Tibial artery (tissue), 4 donors: ENCODE measurements at regions not wholly inside any gene's neighbourhood (a gene's known extent, or its start where the extent isn't known, plus 50 kb on each side); places are given as distances from the start of the nearest gene placed in this dataset.

Experiments used
- DNase-seq, 2 donors: peaks; one replicate each; pipeline ENCODE4 v3.0.0-alpha.2; 2019
- H3K27ac ChIP-seq, 2 donors: fragments of 200-600 bp; sonication (generic) in 1 of 2; 1 replicate in 1 of 2; 2 replicates in 1 of 2; pipeline ENCODE4 v1.5.1; 2018 to 2019; ENCODE audit warnings: mild to moderate bottlenecking in 1 of 2
- H3K27me3 ChIP-seq, 2 donors: fragments of 200-600 bp; sonication (generic) in 1 of 2; one replicate each; pipeline versions ENCODE4 v1.5.1 to v1.6.0; 2016 to 2019
- H3K36me3 ChIP-seq, 3 donors: fragments of 200-600 bp; sonication (generic) in 2 of 3; one replicate each; pipeline ENCODE4 v1.5.1; 2016 to 2019; ENCODE audit warnings: mild to moderate bottlenecking in 2 of 3
- H3K4me1 ChIP-seq, 4 donors: fragments of 200-600 bp; sonication (generic) in 2 of 4; 1 replicate in 3 of 4; 2 replicates in 1 of 4; pipeline ENCODE4 v1.5.1; 2016 to 2019
- H3K4me3 ChIP-seq, 2 donors: fragments of 200-600 bp; sonication (generic) in 1 of 2; 1 replicate in 1 of 2; 2 replicates in 1 of 2; pipeline ENCODE4 v1.5.1; 2018 to 2019; ENCODE audit warnings: mild to moderate bottlenecking in 2 of 2
- H3K9me3 ChIP-seq, 3 donors: fragments of 200-600 bp; sonication (generic) in 1 of 3; one replicate each; pipeline ENCODE4 v1.5.1; 2016 to 2019
- CTCF ChIP-seq, 2 experiments: fragments of 200-600 bp in 1 of 2; fragments of 450-650 bp in 1 of 2; IDR thresholded peaks; one replicate each; pipeline ENCODE4 v1.5.1; 2017 to 2019; ENCODE audit warnings: antibody characterized with exemption in 2 of 2, mild to moderate bottlenecking in 1 of 2, moderate library complexity in 1 of 2
- intact Hi-C: fragments of 100-400 bp; cut with DNase I; formaldehyde crosslinking; loops from one replicate; pipeline ENCODE4 v1.15.0; 2023; ENCODE audit warnings: low total_unique reads

DNA sequence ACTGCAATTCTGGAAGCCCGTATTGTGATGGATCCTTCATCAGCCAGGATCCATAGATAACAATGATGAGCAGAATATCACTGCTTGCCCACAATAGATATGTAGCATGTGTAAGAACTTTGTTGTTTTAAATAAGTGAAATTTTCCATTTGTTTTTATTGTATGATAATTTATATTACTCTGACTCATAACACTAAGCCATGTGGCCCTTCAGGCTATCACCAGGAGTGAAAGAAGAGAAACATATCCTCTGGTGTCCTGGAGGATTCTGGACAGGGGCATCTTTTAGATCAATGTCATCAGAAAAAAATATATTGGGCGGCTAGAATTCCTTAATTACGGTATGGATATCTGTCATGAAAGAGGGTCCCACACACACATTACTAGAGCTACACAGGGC, 167.5 kb downstream of the SLC6A15 start:
- DNase-seq, result no peak
- no peaks in the 10 kb centered on the region for H3K27me3 ChIP-seq
- intact Hi-C loops, result no loop called here

GRCh38 chr12:84741692-84742091, 170.9 kb downstream of the SLC6A15 start:
- no peaks in the 10 kb centered on the region for H3K27me3 ChIP-seq
- no peak overlapping the region for H3K4me3 ChIP-seq
- H3K36me3 ChIP-seq, result no peaks in the 10 kb centered on the region
- no peaks in the 10 kb centered on the region for H3K4me1 ChIP-seq
- intact Hi-C loops, result no loop called here
- TF ChIP-seq CTCF (IDR thresholded peaks at IDR 0.05), result no peak
- no peak overlapping the region for H3K27ac ChIP-seq
- H3K9me3 ChIP-seq, result no peaks in the 10 kb centered on the region
- DNase-seq, result no peak

More for the DNA sequence above, 167.5 kb downstream of the SLC6A15 start:
- no peak overlapping the region for H3K27ac ChIP-seq
- H3K36me3 ChIP-seq, result no peaks in the 10 kb centered on the region
- H3K4me3 ChIP-seq, result no peak overlapping the region
- H3K9me3 ChIP-seq, result no peaks in the 10 kb centered on the region
- no peak for TF ChIP-seq CTCF (IDR thresholded peaks at IDR 0.05)
- no peaks in the 10 kb centered on the region for H3K4me1 ChIP-seq

DNA sequence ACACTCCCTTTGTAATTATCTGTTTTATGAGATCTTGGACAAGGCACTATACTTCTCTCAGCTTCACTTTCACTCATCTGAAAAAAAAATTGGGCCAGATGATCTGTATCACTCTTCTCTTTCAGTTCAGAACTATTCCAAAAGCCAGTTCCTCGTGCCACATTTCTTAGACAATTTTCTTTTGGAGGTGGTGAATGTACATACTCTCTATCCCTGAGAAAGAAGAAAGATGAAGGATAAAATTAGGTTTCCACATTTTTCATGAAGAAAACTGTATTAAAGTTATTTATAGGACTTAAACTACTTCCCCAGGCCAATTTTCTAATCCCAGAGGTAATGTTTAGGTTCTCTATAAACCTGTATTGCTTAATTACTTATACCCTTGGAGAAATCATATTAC, 171.6 kb downstream of the SLC6A15 start:
- Histone ChIP-seq H3K4me1 (no peaks in the 10 kb centered on the region), H3K4me3 (no peak overlapping the region), H3K36me3 (no peaks in the 10 kb centered on the region), H3K9me3 (no peaks in the 10 kb centered on the region), H3K27me3 (no peaks in the 10 kb centered on the region), H3K27ac (no peak overlapping the region)
- TF ChIP-seq CTCF (IDR thresholded peaks at IDR 0.05), result no peak
- intact Hi-C loops, result no loop called here
- no peak for DNase-seq

GRCh38 chr12:84740602-84741001, 172.0 kb downstream of the SLC6A15 start:
- no peak for TF ChIP-seq CTCF (IDR thresholded peaks at IDR 0.05)
- intact Hi-C loops, result no loop called here
- Histone ChIP-seq H3K4me1 (no peaks in the 10 kb centered on the region), H3K36me3 (no peaks in the 10 kb centered on the region), H3K27me3 (no peaks in the 10 kb centered on the region), H3K4me3 (no peak overlapping the region), H3K9me3 (no peaks in the 10 kb centered on the region), H3K27ac (no peak overlapping the region)
- no peak for DNase-seq

- no peak overlapping the region for H3K4me3 ChIP-seq
- intact Hi-C loops, result no loop called here
- no peaks in the 10 kb centered on the region for H3K9me3 ChIP-seq
- H3K4me1 ChIP-seq, result no peaks in the 10 kb centered on the region
- no peak for TF ChIP-seq CTCF (IDR thresholded peaks at IDR 0.05)
- no peak overlapping the region for H3K27ac ChIP-seq
- DNase-seq, result peak in 1 of 2 donors; percentile 23
- no peaks in the 10 kb centered on the region for H3K27me3 ChIP-seq
- H3K36me3 ChIP-seq, result no peaks in the 10 kb centered on the region
Measured at GRCh38 chr12:84738481-84738972, 174.1 kb downstream of the SLC6A15 start.

DNA sequence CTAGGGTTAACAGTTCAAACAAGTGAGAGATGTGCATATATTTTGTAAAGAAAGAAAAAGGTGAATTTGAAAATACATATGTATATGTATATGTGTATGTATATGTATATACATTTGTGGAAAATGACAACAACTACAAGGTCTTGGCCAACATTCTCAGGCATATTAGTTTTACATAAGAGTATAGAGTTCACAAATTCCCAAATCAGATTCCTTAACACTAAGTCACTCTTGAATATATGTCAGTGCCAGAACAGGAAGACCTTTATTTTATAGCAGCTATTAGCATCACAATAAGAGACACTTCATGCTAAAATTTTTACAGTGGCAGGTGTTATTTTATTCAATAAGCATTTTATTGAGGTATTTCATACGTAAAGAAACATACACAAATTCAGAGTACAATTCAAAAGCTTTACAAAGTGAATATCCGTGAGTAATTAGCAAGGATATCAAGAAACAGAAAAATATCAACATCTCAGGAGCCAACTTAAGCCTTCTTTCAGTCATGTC, 179.7 kb downstream of the SLC6A15 start:
- Histone ChIP-seq H3K4me1 (no peaks in the 10 kb centered on the region), H3K27ac (no peak overlapping the region), H3K4me3 (no peak overlapping the region), H3K27me3 (no peaks in the 10 kb centered on the region), H3K9me3 (no peaks in the 10 kb centered on the region), H3K36me3 (no peaks in the 10 kb centered on the region)
- intact Hi-C loops, result no loop called here
- TF ChIP-seq CTCF (IDR thresholded peaks at IDR 0.05), result no peak
- DNase-seq, result no peak
